Hematopoietic multipotent progenitor cell treated with erythropoietin and hydrocortisone succinate and interleukin-3 and kit ligand, for 8 days (in vitro differentiated cells): ENCODE measurements at regions not wholly inside any gene's neighbourhood (a gene's known extent, or its start where the extent isn't known, plus 50 kb on each side); places are given as distances from the start of the nearest gene placed in this dataset.
"Not testable (repeated sequence)": the region's sequence is repeated elsewhere in the genome, so short reads cannot be mapped to it uniquely, and the experiment has no call there.

Experiments used
- DNase-seq: peaks from one replicate; pipeline ENCODE4 v3.0.0-alpha.2; 2015

DNA sequence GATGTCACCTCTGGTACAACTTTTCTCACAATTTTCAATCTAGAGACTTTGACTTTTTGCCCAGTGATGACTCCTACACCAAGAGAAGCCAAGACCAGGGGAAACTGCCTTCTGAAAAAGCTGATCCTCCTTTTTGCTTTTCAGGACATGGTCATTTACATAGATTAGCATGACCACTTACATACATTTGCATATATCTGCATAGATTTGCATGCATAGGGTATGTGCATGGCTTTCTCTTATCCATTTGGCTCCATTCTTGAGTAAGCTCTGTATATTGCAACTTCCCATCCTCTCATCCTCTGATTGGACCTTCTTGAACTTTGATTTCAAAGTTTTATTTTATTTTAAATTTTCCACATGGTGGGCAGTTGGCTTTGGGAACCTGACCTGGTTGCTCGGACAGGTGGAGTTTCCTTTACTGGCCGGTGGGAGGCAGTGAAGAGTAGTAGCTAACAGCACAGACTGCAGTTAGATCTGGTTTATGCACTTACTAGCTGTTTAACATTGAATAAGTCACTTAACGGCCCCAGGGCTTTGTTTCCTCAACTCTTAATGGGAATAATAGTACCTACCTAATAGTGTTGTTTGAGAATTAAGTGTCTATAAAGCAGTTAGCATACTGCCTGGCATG, 92.9 kb downstream of the GPR139 start:
- DNase-seq, result peak; percentile 9

DNA sequence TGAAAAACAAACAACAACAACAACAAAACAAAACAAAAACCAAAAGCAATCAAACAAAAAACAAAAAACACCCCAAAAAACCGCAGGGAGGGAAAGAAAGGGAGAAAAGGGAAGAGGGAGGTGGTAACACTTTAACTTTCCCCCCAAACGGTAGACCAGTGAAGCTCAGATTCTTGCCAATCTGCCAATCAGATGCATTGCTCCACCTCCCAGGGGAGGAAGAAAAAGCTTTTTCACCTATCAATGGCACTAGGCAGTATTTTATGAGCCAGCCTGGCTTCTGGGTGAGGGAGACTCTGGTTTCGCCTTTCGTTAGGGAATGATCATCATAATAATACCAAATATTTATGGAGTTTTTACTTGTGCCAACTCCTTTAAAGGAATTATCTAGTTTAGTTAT, 94.1 kb downstream of the GPR139 start:
- DNase-seq, result no peak

DNA sequence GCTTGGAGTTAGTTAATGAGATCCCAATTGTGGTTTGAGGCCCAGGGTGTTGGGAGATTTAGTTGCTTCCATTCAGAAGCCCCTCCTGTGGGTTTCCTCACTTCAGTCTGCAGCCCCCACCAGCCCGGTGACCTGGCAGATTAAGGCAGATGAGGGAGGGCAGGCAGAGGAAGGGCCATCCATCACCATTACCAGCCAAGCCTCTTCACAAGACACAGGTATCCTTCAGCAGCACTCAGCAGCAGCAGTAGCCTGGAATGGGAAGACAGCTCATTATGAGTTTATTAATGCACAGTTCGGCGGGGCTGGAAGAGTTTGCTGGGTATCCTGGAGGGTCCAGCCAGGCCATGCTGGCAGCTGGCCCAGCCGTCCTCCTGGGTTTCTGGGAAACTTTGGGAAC, 90.0 kb upstream of the GPRC5B start:
- no peak for DNase-seq

DNA sequence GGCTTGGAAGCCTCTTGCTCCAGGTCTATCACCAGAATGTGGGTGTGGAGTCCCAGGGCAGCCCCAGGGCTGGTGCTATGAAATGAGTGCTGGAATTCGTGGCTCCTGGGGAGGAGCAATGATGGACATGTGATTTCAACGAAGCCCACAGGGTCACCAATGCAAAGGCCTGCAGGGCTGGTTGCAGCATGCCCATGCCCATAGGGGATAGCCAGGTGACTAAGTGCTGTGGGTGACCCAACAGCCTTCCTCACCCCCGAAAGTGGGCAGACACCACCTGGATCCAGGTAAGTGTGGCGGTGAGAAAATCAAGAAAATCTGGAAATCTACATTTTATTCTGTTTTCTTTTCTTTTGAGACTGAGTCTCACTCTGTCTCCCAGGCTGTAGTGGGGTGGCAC, 87.5 kb upstream of the GPRC5B start:
- no peak for DNase-seq

DNA sequence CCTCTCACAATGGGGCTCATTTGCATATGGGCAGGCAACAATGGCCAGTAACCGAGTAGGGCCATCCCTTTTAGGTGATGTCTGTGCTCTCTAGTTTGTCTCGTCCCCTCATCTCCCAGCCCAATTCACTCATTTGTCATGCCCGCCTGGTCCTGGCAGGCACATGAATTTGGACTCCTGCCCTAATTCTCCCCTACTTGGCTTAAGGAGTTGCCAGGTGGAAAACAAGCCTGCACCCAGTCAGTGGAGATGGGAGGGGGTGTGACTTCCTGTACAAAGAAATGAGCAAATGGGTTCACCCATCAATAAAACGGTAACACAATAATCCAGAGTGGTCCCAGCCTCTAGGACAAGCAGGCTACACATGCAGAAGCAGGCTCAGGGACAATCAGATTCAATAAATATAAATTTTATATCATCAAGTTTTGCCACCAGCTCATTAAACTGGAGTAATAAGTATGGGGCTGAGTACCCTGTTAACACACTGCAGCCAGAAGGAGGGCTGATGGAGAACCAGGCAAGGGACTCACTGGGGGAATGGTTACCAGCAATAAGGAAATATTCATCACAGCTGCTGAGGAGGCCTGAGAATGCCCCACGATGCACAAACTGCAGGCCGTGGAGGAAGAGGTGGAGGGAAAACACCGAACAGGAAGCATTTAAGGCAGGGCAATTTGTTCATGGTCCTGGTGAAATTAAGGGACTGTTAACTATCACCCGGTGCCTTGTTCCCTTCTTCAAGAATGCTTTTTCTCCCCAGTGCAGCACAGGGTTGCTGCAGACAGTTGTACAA, 84.4 kb upstream of the GPRC5B start:
- DNase-seq, result no peak

DNA sequence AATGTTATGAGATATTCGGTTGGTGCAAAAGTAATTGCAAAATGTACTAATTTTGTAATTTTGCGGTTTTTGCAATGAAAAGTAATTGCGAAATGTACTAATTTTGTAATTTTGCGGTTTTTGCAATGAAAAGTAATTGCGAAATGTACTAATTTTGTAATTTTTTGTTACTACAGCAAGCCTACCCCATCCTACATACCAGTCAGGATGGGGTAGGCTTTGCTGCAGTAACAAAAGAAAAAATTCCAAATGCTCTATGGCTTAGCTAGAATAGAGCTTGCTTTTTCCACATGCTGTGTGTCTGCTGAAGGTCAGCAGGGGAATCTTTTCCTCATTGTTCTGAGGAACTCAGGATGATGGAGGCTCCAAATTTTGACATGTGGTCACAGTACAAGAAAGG, 83.3 kb upstream of the GPRC5B start:
- no peak for DNase-seq

DNA sequence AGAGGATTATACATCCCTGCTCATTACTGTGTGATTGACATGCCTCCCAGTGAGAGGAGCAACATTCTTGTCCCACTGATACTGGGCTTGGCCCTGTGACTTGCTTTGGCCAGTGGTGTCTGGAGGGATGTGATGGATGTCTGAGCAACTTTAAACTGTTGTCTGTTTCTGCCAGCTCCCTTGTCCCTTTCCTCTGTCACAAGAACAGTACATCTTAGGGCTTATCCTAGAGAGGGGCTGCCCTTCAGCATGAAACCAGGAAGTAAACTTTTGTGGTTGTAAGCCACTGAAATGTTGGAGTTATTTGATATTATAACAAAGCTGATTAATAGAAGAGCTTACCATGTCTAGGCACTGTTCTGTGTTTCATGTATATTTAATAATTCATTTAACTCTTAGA, 82.9 kb upstream of the GPRC5B start:
- DNase-seq, result no peak

DNA sequence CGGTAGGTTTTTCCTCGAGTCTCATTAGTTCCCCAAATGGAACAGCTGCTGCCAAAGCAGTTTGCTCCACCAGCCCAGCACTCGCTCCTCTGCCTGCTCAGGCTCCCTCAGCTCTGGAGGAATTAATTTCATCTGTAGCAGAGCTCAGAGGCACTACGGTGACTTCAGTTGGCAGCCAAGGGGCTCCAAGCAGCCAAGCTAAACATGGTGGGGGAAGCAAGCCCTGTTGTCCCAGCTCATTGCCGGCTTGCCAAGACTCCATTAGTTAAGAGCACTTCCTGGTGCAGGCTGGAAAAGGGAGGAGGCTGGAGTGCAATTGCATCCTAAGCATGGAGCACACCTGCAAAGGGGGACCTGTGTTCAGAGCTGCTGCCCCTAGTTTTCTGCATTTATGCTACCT, 78.7 kb upstream of the GPRC5B start:
- no peak for DNase-seq

DNA sequence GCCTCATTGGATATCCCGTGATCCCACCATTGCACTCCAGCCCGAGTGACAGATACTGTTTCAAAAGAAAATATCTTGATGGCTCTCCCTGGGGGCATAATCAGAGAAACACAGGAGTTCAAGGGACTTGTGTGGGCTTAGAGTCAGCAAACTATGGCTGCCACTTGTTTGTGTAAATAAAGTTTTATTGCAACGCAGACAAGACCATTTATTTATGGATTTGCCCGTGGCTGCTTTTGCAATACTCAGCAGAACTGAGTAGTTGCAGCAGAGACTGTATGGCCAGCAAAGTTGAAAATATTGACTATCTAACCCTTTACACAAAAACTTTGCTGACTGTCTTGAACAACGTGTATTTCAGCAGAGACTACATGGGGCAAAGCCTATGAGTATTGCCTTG, 75.5 kb upstream of the GPRC5B start:
- DNase-seq, result no peak

DNA sequence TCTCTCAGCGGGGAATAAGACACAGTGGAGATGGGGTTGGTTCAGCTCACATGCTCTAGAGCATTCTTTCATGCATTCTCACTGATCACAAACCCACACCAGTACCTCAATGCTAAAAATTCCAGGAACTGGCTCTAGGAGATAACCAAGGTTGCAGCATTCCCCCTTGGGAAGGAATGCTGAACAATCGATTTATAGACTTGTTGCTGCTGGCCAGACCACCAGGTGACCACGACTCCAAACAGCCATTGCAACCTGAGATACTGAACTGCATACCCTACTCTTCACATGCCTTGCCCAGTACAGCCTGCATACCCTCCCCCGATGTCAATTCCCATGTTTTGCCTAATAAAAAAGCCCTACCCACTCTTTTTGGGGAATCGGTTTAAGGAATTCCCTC, 75.1 kb upstream of the GPRC5B start:
- no peak for DNase-seq

DNA sequence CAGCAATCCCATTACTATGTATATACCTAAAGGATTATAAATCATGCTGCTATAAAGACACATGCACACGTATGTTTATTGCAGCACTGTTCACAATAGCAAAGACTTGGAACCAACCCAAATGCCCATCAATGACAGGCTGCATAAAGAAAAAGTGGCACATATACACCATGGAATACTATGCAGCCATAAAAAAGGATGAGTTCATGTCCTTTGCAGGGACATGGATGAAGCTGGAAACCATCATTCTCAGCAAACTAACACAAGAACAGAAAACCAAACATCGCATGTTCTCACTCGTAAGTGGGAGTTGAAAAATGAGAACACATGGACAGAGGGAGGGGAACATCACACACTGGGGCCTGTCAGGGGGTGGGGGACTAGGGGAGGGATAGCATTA, 71.2 kb upstream of the GPRC5B start:
- not testable (repeated sequence) for DNase-seq

DNA sequence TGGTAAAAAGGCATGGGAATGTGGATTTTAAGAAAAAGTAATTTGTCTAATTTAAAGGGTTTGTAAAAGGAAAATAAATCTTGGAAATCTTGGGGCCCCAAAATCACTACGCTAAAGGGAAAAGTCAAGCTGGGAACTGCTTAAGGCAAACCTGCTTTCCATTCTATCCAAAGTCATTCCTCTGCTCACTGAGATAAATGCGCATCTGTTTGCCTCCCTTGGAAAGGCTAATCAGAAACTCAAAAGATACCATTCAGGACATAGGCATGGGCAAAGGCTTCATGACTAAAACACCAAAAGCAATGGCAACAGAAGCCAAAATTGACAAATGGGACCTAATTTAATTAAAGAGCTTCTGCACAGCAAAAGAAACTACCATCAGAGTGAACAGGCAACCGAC, 70.4 kb upstream of the GPRC5B start:
- DNase-seq, result not testable (repeated sequence)

DNA sequence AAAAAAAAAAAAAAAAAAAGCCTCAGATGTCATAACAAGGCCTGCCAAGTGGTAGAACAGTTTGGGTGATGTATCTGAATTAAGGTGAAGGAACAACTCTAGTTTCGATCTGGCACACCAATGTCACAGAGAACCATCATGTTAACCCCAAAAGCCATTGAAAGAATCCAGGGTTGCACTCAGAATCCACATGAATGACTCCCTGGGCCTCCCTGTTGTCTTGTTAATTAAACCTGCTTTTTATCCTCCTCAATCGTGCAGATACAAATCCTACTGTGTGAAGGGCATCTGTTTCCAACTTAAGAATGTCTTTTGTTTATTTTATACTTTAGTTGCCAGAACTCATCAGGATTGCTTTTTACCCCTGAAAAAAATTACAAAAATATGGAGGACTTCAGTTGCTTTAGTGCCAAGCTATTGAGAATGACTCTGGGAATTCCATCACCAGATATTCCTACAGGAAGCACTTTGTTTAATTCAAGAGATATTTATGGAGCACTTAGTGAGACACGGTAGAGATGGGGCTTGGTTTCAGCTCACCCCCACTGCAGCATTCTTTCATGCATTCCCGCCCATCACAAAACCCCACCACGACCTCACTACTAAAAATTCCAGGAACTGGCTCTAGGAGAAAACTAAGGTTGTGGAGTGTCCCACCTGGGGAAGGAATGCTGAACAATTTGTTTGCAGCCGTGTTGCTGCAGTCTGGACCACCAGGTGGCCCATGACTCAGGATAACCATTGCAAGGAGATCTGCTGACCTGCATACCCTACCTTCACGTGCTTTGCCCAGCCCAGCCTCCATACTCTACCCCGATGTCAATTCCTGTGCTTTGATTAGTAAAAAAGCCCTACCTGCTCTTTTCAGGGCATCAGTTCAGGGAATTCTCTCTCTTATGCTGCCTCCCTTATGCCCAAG, 63.8 kb upstream of the GPRC5B start:
- no peak for DNase-seq

DNA sequence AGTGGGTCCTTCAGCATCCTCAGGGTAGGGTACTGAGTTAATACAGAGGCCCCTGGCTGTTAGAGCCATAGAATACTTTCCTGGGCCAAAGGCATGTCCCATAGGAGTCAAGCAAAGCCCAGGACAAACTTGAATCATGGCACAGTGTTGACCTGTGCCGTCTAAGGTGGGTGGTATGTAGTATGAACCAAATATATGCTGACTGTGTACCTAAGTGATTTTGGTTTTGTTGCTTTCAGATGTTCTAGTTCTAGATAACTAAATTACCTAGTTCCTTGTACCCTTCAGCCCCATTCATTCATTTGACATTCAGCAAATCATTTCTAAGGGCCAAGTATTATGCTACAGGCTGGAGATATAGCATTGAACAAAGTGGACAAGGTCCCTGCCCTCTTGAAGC, 61.3 kb upstream of the GPRC5B start:
- no peak for DNase-seq

DNA sequence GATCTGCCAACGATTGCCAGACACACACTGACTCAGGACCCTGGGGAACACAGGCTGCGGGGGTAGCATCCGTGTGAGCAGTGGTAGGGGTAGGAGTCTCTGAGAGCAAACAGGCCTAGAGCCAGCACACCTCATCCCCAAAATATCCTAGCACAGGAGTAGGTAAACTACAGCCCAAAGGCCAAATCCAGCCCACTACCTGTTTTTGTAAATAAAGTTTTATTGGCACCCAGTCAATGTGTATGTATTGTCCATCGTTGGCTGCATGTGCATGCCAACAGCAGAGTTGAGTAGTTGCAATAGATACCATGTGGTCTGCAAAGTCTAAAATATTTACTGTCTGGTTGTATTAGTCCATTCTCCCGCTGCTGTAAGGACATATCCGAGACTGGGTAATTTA, 55.5 kb upstream of the GPRC5B start:
- DNase-seq, result no peak

DNA sequence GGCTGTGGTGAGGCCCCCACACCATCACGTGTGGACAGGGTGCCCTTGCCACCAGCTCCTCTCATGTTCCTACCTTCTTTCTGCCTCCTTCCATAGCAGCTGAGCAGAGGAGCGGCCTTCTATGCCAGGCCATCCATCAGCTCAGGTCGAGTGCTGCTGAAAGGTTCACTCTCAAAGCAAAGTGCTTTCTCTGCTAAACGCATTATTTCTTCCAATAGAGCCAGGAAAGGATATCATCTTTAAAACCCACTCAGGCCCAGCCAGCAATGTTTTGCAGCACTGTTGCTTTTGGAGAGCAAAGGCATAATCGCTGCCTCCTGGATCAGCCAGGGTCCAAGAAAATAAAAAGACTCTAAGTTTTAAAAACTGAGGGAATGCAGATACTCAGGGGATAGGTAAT, 54.9 kb upstream of the GPRC5B start:
- DNase-seq, result no peak

DNA sequence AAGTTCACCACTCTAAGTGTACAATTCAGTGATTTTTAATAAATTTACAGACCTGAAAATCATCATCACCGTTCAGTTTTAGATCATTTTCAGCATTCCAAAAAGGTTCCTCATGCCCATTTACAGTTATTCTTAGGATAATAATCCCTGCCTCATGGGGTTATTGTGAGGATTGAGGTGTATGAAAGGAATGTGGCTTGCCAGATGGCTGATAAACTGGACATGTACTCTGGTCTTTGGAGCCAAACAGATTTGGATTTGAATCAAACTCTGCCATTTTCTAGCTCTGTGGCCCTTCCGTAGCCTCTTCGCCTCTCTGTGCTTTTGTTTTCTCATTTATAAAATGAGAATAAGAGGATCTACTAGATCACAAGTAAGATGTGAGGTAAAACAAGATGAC, 53.9 kb upstream of the GPRC5B start:
- no peak for DNase-seq

DNA sequence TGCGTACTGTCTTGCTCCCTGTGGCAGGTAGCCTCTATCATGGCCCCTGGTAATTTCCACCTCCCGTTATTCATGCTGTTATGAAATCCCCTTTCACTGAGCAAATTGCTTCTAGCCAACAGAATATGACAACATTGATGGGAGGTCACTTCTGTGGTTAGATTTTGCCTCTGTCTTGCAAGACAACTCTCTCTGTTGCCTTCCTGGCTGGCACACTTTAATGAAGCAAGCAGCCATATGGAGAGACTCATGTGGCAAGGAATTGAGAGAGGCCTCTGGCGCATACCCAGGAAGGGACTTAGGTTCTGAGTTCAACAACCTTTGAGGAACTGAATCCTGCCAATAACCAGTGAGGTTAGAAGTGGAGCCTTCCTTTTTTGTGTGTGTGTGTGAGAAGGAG, 51.8 kb upstream of the GPRC5B start:
- no peak for DNase-seq

DNA sequence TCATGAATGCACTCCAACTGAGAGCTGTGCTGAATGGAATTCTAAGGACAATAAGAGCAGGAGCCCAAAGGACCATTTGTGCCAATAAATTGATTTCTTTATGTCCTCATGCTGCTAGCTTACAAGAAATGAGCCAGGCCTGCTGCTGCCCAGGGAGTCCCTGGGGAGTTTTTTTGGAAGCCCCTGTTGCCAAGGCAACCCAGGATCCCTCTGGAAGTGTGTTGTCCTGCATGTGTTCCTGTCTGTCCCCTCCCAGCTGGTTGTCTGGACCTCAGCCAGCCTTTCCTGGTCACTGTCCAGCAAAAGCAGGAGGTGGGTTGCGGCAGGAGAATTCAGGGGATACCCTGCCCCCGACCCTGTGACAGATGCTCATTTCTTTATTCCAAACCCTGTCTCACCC, 51.0 kb upstream of the GPRC5B start:
- no peak for DNase-seq
